Memory B cell (primary cell): ENCODE measurements at regions not wholly inside any gene's neighbourhood (a gene's known extent, or its start where the extent isn't known, plus 50 kb on each side); places are given as distances from the start of the nearest gene placed in this dataset.

ENCODE experiments used
- ATAC-seq: fragments of 150-1000 bp; cut with Tn5 transposase; 2 replicates; pipeline ENCODE4 v1.10.0; 2021; ENCODE audit warnings: low read depth, mild to moderate bottlenecking, moderate library complexity
- DNase-seq, 2 donors: peaks; one replicate each; pipeline ENCODE4 v3.0.0; 2022; ENCODE audit warnings: low spot score in 2 of 2
- H3K27ac Mint-ChIP-seq: one replicate; pipeline ENCODE4 v1.8.0; 2022; ENCODE audit warnings: mild to moderate bottlenecking, moderate library complexity, mixed read lengths
- H3K27me3 Mint-ChIP-seq: one replicate; pipeline ENCODE4 v1.8.0; 2022; ENCODE audit warnings: mixed read lengths
- H3K36me3 Mint-ChIP-seq: one replicate; pipeline ENCODE4 v1.8.0; 2022; ENCODE audit warnings: mild to moderate bottlenecking, mixed read lengths
- H3K4me1 Mint-ChIP-seq: one replicate; pipeline ENCODE4 v1.8.0; 2022; ENCODE audit warnings: mixed read lengths
- H3K4me3 Mint-ChIP-seq: one replicate; pipeline ENCODE4 v1.8.0; 2022; ENCODE audit warnings: mild to moderate bottlenecking, moderate library complexity, mixed read lengths
- H3K9me3 Mint-ChIP-seq: one replicate; pipeline ENCODE4 v1.8.0; 2022; ENCODE audit warnings: mixed read lengths

- DNase-seq (no peak), ATAC-seq (no peak)
- H3K4me3 Mint-ChIP-seq, result no peak overlapping the region
- peaks cover 5% of the 10 kb centered on the region for H3K9me3 Mint-ChIP-seq
- H3K27me3 Mint-ChIP-seq, result no peaks in the 10 kb centered on the region
- no peak overlapping the region for H3K27ac Mint-ChIP-seq
- no peaks in the 10 kb centered on the region for H3K36me3 Mint-ChIP-seq
- no peaks in the 10 kb centered on the region for H3K4me1 Mint-ChIP-seq
These were observed 339.2 kb upstream of the DCBLD2 start for GRCh38 chr3:99240700-99241099.

GRCh38 chr3:99236576-99236975, 335.1 kb upstream of the DCBLD2 start:
- DNase-seq, result no peak
- Mint-ChIP-seq H3K27ac (no peak overlapping the region), H3K36me3 (no peaks in the 10 kb centered on the region), H3K4me3 (no peak overlapping the region), H3K27me3 (no peaks in the 10 kb centered on the region), H3K4me1 (no peaks in the 10 kb centered on the region), H3K9me3 (peaks cover 5% of the 10 kb centered on the region)
- no peak for ATAC-seq

- Mint-ChIP-seq H3K9me3 (peaks cover 4% of the 10 kb centered on the region), H3K4me3 (no peak overlapping the region), H3K27me3 (no peaks in the 10 kb centered on the region), H3K27ac (no peak overlapping the region), H3K36me3 (no peaks in the 10 kb centered on the region), H3K4me1 (no peaks in the 10 kb centered on the region)
- ATAC-seq (no peak), DNase-seq (no peak)
These were observed 331.2 kb upstream of the DCBLD2 start for GRCh38 chr3:99232696-99233095.

DNA sequence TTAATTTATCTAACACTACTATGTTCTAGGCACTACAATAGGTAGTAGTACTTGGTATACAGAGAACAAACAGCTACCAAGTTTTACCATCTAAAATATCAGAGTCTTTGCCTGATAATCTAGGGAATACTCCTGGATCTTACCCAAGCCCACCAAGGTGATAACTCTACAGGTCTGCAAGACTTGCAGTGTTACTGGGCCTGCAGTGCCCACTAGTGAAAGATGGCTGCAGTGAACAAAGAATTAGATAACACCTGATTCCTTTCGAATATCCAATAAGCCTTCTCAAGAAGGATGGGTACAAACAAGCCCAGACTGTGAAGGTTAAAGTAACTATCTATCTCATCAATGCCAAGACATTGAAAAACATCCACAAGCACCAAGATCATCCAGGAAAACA, 317.0 kb upstream of the DCBLD2 start:
- no peak for ATAC-seq

GRCh38 chr3:99212969-99213368, 311.5 kb upstream of the DCBLD2 start:
- Mint-ChIP-seq H3K36me3 (no peaks in the 10 kb centered on the region), H3K27ac (no peak overlapping the region), H3K27me3 (no peaks in the 10 kb centered on the region), H3K4me1 (no peaks in the 10 kb centered on the region), H3K4me3 (no peak overlapping the region), H3K9me3 (peaks cover 5% of the 10 kb centered on the region)
- DNase-seq (no peak), ATAC-seq (no peak)

More for the DNA sequence above, 317.0 kb upstream of the DCBLD2 start:
- DNase-seq, result no peak
- no peaks in the 10 kb centered on the region for H3K36me3 Mint-ChIP-seq
- no peak overlapping the region for H3K4me3 Mint-ChIP-seq
- H3K27ac Mint-ChIP-seq, result no peak overlapping the region
- peaks cover 9% of the 10 kb centered on the region for H3K9me3 Mint-ChIP-seq
- H3K4me1 Mint-ChIP-seq, result no peaks in the 10 kb centered on the region
- H3K27me3 Mint-ChIP-seq, result peaks cover 1% of the 10 kb centered on the region

DNA sequence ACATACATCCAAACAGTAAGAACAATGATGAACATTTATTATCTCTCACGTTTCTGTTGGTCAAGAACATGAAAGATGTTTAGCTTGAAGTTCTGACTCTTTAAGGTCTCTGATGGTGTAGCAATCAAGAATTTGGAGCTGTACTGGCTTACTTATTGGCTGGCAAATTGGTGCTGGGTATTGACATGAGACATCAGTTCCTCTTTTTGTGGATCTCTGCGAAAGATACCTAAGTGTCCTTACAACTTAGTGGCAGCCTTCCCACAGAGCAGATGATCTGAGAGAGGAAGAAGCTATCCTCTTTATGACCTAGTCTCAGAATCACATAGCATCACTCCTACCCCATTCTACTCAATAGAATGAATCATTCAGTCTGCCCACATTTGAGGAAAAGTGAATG, 309.8 kb upstream of the DCBLD2 start:
- no peaks in the 10 kb centered on the region for H3K27me3 Mint-ChIP-seq
- DNase-seq (no peak), ATAC-seq (no peak)
- H3K9me3 Mint-ChIP-seq, result peaks cover 5% of the 10 kb centered on the region
- no peak overlapping the region for H3K4me3 Mint-ChIP-seq
- no peak overlapping the region for H3K27ac Mint-ChIP-seq
- H3K36me3 Mint-ChIP-seq, result no peaks in the 10 kb centered on the region
- H3K4me1 Mint-ChIP-seq, result no peaks in the 10 kb centered on the region

DNA sequence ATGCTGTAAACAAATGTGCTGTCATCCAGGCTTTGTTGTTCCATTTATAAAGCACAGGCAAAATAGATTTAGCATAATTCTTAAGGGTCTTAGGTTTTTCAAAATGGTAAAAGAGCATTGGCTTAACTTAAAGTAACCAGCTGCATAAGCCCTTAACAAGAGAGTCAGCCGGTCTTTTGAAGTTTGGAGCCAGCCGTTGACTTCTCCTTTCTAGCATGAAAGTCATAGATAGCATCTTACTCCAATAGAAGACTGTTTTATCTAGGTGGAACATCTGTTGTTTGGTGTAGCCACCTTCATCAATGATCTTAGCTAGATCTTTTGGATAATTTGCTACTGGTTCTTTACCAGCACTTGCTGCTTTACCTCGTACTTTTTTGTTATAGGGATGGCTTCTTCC, 297.5 kb upstream of the DCBLD2 start:
- H3K36me3 Mint-ChIP-seq, result no peaks in the 10 kb centered on the region
- no peaks in the 10 kb centered on the region for H3K4me1 Mint-ChIP-seq
- DNase-seq, result no peak

DNA sequence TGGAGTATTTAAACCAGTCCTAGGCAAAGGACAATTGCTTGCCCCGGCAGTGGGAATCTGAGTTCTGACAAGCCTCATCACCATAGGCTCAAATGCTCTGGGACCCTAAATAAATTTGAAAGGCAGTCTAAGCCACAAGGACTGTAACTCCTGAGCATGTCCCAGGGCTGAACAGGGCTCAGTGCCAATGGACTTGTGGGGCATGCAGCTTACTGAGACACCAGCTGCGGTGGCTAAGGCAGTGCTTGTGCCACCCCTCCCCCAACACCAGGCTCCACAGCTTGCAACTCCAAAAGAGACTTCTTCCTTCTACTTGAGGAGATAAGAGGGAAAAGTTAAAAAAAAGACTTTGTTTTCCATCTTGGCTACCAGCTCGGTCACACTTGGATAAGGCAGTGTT, 289.7 kb upstream of the DCBLD2 start:
- Mint-ChIP-seq H3K36me3 (no peaks in the 10 kb centered on the region), H3K27ac (no peak overlapping the region), H3K9me3 (peaks cover 5% of the 10 kb centered on the region), H3K27me3 (no peaks in the 10 kb centered on the region), H3K4me3 (no peak overlapping the region), H3K4me1 (no peaks in the 10 kb centered on the region)
- DNase-seq (no peak), ATAC-seq (no peak)

More for the DNA sequence above, 297.5 kb upstream of the DCBLD2 start:
- ATAC-seq, result no peak
- peaks cover 6% of the 10 kb centered on the region for H3K9me3 Mint-ChIP-seq
- H3K27ac Mint-ChIP-seq, result no peak overlapping the region
- H3K4me3 Mint-ChIP-seq, result no peak overlapping the region
- no peaks in the 10 kb centered on the region for H3K27me3 Mint-ChIP-seq

DNA sequence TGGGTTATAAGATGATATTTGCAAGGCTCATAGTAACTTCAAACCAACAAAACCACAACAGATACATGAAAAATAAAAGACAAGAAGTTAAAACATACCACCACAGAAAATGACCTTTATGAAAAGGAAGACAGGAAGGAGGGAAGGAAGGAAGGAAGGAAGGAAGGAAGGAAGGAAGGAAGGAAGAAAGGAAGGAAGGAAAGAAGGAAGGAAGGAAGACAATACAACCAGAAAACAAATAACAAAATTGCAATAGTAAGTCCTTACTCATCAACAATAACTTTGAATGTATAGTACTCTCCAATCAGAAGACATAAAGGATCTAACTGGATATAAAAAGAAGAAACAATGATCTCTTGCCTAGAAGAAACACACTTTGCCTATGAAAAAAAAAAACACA, 287.4 kb upstream of the DCBLD2 start:
- H3K9me3 Mint-ChIP-seq, result peaks cover 5% of the 10 kb centered on the region
- H3K27me3 Mint-ChIP-seq, result no peaks in the 10 kb centered on the region
- no peaks in the 10 kb centered on the region for H3K36me3 Mint-ChIP-seq
- DNase-seq (no peak), ATAC-seq (no peak)
- H3K4me3 Mint-ChIP-seq, result no peak overlapping the region
- H3K4me1 Mint-ChIP-seq, result no peaks in the 10 kb centered on the region
- H3K27ac Mint-ChIP-seq, result no peak overlapping the region

DNA sequence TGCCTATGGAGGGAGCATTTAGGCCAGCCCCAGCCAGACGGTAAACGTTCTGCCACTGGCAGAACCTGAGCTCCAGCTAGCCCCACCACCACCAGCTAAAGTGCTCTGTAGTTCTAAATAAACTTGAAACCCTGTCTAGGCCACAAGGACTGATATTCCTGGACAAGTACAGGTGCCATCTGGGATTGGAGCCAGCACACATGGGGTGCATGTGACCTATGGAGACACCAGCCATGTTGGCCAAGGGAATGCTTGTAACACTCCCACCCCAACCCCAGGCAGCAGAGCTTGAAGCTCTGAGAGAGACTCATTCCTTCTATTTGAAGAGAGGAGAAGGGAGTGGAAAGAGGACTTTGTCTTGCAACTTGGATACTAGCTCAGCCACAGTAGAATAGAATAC, 284.5 kb upstream of the DCBLD2 start:
- ATAC-seq (no peak), DNase-seq (no peak)
- Mint-ChIP-seq H3K4me3 (no peak overlapping the region), H3K4me1 (no peaks in the 10 kb centered on the region), H3K9me3 (peaks cover 2% of the 10 kb centered on the region), H3K36me3 (no peaks in the 10 kb centered on the region), H3K27ac (no peak overlapping the region), H3K27me3 (no peaks in the 10 kb centered on the region)

- Mint-ChIP-seq H3K27me3 (no peaks in the 10 kb centered on the region), H3K9me3 (peaks cover 3% of the 10 kb centered on the region), H3K27ac (no peak overlapping the region), H3K4me1 (no peaks in the 10 kb centered on the region), H3K36me3 (no peaks in the 10 kb centered on the region), H3K4me3 (no peak overlapping the region)
- DNase-seq, result no peak
- no peak for ATAC-seq
These were observed 274.9 kb upstream of the DCBLD2 start for GRCh38 chr3:99176169-99176964.

DNA sequence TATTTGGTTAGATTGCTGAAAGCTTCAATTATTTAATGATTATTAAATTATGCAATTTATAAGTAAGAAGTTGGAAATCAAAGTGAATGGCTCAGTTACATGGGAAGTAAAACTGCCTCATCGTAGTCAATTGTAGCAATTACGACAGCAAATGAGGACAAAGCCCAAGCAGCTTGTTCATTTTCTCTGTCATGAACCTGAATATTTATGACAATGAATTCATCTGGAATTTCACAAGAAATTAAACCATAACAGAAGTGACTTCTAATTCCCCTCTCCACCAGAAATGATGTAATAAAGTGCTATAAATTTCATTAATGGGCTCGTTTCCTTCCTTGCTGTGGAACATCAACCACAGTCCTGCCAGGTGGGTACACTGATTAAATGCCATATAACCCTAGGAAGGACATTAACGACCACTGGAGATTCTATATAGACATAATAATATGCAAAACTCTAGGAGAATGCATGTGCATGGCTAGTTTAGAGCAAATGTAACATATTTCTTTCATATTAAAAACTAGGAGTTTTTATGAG, 273.8 kb upstream of the DCBLD2 start:
- H3K4me1 Mint-ChIP-seq, result no peaks in the 10 kb centered on the region
- H3K4me3 Mint-ChIP-seq, result no peak overlapping the region
- no peak for ATAC-seq

DNA sequence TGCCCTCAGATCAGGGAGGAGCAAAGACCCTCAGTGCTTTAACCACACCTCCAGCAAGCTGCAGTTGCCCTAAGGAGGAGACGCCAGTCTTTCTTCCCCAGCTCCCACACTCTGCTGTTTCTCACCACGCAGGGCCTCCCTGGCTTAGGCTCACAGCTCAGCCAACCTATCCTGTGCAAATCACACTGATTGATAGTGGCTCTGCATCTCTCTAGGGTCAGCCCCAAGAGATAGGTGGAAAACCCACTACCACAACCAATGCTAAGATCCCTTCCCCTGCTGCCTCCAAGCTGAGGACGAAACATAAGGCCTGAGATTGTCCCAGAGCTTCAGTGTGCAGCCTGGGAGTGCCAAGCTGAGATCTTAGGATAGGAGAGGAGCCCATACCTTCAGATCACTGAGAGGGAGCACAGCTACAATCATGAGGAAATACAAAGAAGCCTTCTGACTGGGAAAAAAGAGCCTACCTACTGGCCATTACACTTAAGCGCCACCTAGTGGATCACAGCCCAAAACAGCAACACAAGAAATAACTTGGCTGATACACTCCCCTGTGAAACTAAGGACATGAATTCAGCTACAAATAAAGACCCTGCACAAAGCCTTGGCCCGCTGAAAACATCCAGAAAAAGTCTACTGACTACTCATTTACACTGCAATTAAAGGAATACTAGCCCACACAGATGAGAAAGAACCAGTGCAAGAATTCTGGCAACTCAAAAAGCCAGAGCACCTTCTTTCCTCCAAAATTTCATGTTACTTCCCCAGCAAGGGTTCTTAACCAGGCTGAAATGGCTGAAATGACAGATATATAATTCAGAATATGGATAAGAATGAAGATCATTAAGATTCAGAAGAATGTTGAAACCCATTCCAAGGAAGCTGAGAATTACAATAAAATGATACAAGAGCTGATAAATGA, 271.5 kb upstream of the DCBLD2 start:
- no peak for DNase-seq
- H3K9me3 Mint-ChIP-seq, result peaks cover 3% of the 10 kb centered on the region

More for the DNA sequence above, 273.8 kb upstream of the DCBLD2 start:
- Mint-ChIP-seq H3K9me3 (peaks cover 3% of the 10 kb centered on the region), H3K27ac (no peak overlapping the region), H3K27me3 (no peaks in the 10 kb centered on the region), H3K36me3 (no peaks in the 10 kb centered on the region)
- DNase-seq, result no peak

DNA sequence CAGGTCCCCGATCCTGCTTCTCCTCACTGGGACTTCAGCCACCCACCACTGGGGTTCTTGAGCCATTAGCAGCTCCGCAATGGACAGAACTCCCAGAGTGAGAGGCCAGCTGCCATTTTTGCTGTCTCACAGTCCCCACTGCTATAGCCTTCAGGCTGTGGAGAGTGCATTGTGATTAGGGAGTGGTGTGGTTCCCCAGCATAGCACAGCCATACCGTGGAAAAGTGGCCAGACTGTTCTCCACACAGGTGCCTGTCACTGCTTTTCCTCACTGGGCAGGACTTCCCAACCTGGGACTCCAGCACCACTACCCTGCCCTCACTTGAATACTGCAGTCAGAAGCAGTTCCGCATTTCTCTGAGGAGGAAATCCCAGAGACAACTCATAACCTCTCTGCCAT, 270.3 kb upstream of the DCBLD2 start:
- DNase-seq, result no peak
- Mint-ChIP-seq H3K9me3 (peaks cover 2% of the 10 kb centered on the region), H3K27me3 (no peaks in the 10 kb centered on the region), H3K27ac (no peak overlapping the region), H3K4me3 (no peak overlapping the region), H3K4me1 (no peaks in the 10 kb centered on the region), H3K36me3 (no peaks in the 10 kb centered on the region)
- ATAC-seq, result no peak

More for the DNA sequence above, 271.5 kb upstream of the DCBLD2 start:
- H3K4me3 Mint-ChIP-seq, result no peak overlapping the region
- no peak overlapping the region for H3K27ac Mint-ChIP-seq
- no peaks in the 10 kb centered on the region for H3K4me1 Mint-ChIP-seq
- ATAC-seq, result no peak
- no peaks in the 10 kb centered on the region for H3K36me3 Mint-ChIP-seq
- H3K27me3 Mint-ChIP-seq, result no peaks in the 10 kb centered on the region
